ENCODE measurements at regions not wholly inside any gene's neighbourhood (a gene's known extent, or its start where the extent isn't known, plus 50 kb on each side); places are given as distances from the start of the nearest gene placed in this dataset.

GRCh38 chr7:54338319-54338718 lies 203.9 kb upstream of the VSTM2A start:
- no peak for DNase-seq
- peaks cover 16% of the 10 kb centered on the region for H3K9me3 Mint-ChIP-seq (ENCODE audit: low read depth, unreplicated experiment)
- H3K4me1 Mint-ChIP-seq (ENCODE audit: low read depth, unreplicated experiment): no peaks in the 10 kb centered on the region
- intact Hi-C loops (cut with micrococcal nuclease; ENCODE audit: unreplicated experiment): no loop called here
- CTCF ChIA-PET: no interaction called here
- no peaks in the 10 kb centered on the region for H3K36me3 Mint-ChIP-seq (ENCODE audit: insufficient read depth, unreplicated experiment)
- no peaks in the 10 kb centered on the region for H3K27me3 Mint-ChIP-seq (ENCODE audit: unreplicated experiment)
- no peak for TF ChIP-seq CTCF (IDR thresholded peaks at IDR 0.05; ENCODE audit: unreplicated experiment)
- H3K27ac Mint-ChIP-seq (ENCODE audit: unreplicated experiment): no peak overlapping the region
- H3K4me3 Mint-ChIP-seq (ENCODE audit: low read depth, unreplicated experiment): no peak overlapping the region
- BruUV-seq (replicated peaks): no TSS peak

- no TSS peak for BruUV-seq (replicated peaks)
- no peak overlapping the region for H3K27ac Mint-ChIP-seq (ENCODE audit: unreplicated experiment)
- peaks cover 22% of the 10 kb centered on the region for H3K9me3 Mint-ChIP-seq (ENCODE audit: low read depth, unreplicated experiment)
- intact Hi-C loops (cut with micrococcal nuclease; ENCODE audit: unreplicated experiment): no loop called here
- CTCF ChIA-PET: no interaction called here
- H3K36me3 Mint-ChIP-seq (ENCODE audit: insufficient read depth, unreplicated experiment): no peaks in the 10 kb centered on the region
- H3K4me1 Mint-ChIP-seq (ENCODE audit: low read depth, unreplicated experiment): no peaks in the 10 kb centered on the region
- TF ChIP-seq CTCF (IDR thresholded peaks at IDR 0.05; ENCODE audit: unreplicated experiment): no peak
- no peaks in the 10 kb centered on the region for H3K27me3 Mint-ChIP-seq (ENCODE audit: unreplicated experiment)
- no peak overlapping the region for H3K4me3 Mint-ChIP-seq (ENCODE audit: low read depth, unreplicated experiment)
- no peak for DNase-seq
Observed at GRCh38 chr7:54339073-54339472, 203.1 kb upstream of the VSTM2A start.

- intact Hi-C loops (cut with micrococcal nuclease; ENCODE audit: unreplicated experiment): no loop called here
Observed at GRCh38 chr7:54342458-54342857, 199.7 kb upstream of the VSTM2A start.

GRCh38 chr7:54343511-54343910 lies 198.7 kb upstream of the VSTM2A start:
- no peak overlapping the region for H3K4me3 Mint-ChIP-seq (ENCODE audit: low read depth, unreplicated experiment)
- no peaks in the 10 kb centered on the region for H3K4me1 Mint-ChIP-seq (ENCODE audit: low read depth, unreplicated experiment)
- H3K27ac Mint-ChIP-seq (ENCODE audit: unreplicated experiment): no peak overlapping the region
- peaks cover 17% of the 10 kb centered on the region for H3K9me3 Mint-ChIP-seq (ENCODE audit: low read depth, unreplicated experiment)
- no peak for TF ChIP-seq CTCF (IDR thresholded peaks at IDR 0.05; ENCODE audit: unreplicated experiment)
- intact Hi-C loops (cut with micrococcal nuclease; ENCODE audit: unreplicated experiment): no loop called here
- H3K36me3 Mint-ChIP-seq (ENCODE audit: insufficient read depth, unreplicated experiment): no peaks in the 10 kb centered on the region
- CTCF ChIA-PET: no interaction called here
- no peaks in the 10 kb centered on the region for H3K27me3 Mint-ChIP-seq (ENCODE audit: unreplicated experiment)
- no peak for DNase-seq
- BruUV-seq (replicated peaks): no TSS peak

More at GRCh38 chr7:54342458-54342857, 199.7 kb upstream of the VSTM2A start:
- Mint-ChIP-seq H3K36me3 (ENCODE audit: insufficient read depth, unreplicated experiment) (no peaks in the 10 kb centered on the region), H3K27ac (ENCODE audit: unreplicated experiment) (no peak overlapping the region), H3K27me3 (ENCODE audit: unreplicated experiment) (no peaks in the 10 kb centered on the region), H3K4me3 (ENCODE audit: low read depth, unreplicated experiment) (no peak overlapping the region), H3K9me3 (ENCODE audit: low read depth, unreplicated experiment) (peaks cover 10% of the 10 kb centered on the region), H3K4me1 (ENCODE audit: low read depth, unreplicated experiment) (no peaks in the 10 kb centered on the region)
- CTCF ChIA-PET: no interaction called here
- TF ChIP-seq CTCF (IDR thresholded peaks at IDR 0.05; ENCODE audit: unreplicated experiment): no peak
- no TSS peak for BruUV-seq (replicated peaks)
- no peak for DNase-seq

- no peak for DNase-seq
- intact Hi-C loops (cut with micrococcal nuclease; ENCODE audit: unreplicated experiment): no loop called here
- no peak for TF ChIP-seq CTCF (IDR thresholded peaks at IDR 0.05; ENCODE audit: unreplicated experiment)
- Mint-ChIP-seq H3K27ac (ENCODE audit: unreplicated experiment) (no peak overlapping the region), H3K9me3 (ENCODE audit: low read depth, unreplicated experiment) (peaks cover 17% of the 10 kb centered on the region), H3K4me3 (ENCODE audit: low read depth, unreplicated experiment) (no peak overlapping the region), H3K27me3 (ENCODE audit: unreplicated experiment) (no peaks in the 10 kb centered on the region), H3K36me3 (ENCODE audit: insufficient read depth, unreplicated experiment) (no peaks in the 10 kb centered on the region), H3K4me1 (ENCODE audit: low read depth, unreplicated experiment) (no peaks in the 10 kb centered on the region)
- CTCF ChIA-PET: no interaction called here
- BruUV-seq (replicated peaks): no TSS peak
Observed at GRCh38 chr7:54345746-54346145, 196.4 kb upstream of the VSTM2A start.
